ENCODE measurements at regions not wholly inside any gene's neighbourhood (a gene's known extent, or its start where the extent isn't known, plus 50 kb on each side); places are given as distances from the start of the nearest gene placed in this dataset.

DNA sequence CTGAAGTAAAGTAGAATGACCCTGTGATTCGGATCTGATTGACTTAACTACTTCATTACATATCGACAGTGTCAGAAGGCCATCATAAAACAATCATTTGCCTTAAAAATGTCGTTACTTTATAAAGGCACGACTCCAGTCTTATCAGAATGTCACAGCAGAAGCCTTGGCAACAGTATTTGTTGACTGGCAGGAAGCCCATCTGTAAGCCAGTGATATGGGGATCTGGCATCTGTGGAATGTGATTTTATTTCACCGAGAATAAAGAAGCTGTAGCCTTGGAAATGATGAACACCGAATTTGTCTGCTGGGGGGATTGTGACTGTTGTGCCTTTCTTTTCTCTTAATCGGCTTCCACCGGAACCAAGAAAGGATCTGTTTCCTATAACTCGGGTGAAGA lies 362.5 kb downstream of the TDRD3 start:
- TF ChIP-seq, protein P1, sequence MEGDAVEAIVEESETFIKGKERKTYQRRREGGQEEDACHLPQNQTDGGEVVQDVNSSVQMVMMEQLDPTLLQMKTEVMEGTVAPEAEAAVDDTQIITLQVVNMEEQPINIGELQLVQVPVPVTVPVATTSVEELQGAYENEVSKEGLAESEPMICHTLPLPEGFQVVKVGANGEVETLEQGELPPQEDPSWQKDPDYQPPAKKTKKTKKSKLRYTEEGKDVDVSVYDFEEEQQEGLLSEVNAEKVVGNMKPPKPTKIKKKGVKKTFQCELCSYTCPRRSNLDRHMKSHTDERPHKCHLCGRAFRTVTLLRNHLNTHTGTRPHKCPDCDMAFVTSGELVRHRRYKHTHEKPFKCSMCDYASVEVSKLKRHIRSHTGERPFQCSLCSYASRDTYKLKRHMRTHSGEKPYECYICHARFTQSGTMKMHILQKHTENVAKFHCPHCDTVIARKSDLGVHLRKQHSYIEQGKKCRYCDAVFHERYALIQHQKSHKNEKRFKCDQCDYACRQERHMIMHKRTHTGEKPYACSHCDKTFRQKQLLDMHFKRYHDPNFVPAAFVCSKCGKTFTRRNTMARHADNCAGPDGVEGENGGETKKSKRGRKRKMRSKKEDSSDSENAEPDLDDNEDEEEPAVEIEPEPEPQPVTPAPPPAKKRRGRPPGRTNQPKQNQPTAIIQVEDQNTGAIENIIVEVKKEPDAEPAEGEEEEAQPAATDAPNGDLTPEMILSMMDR (conservative IDR thresholded peaks at IDR 0.05; ENCODE audit: low read length): no peak
- no peak for TF ChIP-seq EZH2phosphoT487 (IDR thresholded peaks at IDR 0.05; ENCODE audit: borderline replicate concordance, low read depth, low read length)
